GM21825 (cell line): ENCODE measurements at regions not wholly inside any gene's neighbourhood (a gene's known extent, or its start where the extent isn't known, plus 50 kb on each side); places are given as distances from the start of the nearest gene placed in this dataset.

Experiments
- ATAC-seq: cut with Tn5 transposase; IDR thresholded peaks from one replicate; pipeline ENCODE4 v1.9.1; 2021; ENCODE audit warnings: mild to moderate bottlenecking, moderate library complexity; ENCODE audit not compliant: unreplicated experiment

DNA sequence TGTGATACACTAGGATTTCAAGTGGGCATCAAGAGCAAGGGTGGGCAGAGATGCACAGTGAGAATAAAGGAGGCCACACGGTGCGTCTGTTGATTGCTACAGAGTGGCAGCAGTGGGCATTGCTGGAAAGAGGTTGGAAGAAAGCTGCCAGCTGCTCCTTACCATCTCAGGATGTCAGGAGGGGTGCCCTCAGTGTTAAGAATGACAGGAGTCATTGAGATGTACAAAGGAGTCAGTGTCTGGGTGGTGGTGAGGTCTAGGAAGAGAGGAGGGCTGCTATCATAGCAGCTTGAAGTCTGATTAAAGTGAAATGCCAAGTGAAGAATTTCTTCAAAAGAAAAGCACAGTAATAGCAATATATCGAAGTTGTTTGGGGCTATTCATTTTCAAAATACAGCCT, 992.7 kb downstream of the TTLL7 start:
- no peak for ATAC-seq

DNA sequence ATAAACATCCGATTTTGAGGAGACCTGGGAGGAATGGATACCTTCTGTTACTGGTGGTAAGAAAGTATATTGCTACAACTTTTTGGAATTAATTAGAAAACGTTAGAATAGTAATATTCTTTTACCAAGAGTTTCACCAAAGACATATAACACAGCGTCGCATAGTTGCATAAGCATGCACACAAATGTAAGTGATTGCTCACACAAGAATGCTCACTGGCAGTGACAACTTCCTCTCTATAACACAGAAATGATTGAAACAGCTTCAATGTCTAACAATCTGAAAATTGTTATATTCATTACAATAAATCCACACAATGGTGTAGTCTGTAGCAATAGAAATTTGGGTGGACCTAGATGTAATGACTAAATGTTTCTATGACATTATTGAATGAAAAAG, 998.6 kb downstream of the TTLL7 start:
- no peak for ATAC-seq

DNA sequence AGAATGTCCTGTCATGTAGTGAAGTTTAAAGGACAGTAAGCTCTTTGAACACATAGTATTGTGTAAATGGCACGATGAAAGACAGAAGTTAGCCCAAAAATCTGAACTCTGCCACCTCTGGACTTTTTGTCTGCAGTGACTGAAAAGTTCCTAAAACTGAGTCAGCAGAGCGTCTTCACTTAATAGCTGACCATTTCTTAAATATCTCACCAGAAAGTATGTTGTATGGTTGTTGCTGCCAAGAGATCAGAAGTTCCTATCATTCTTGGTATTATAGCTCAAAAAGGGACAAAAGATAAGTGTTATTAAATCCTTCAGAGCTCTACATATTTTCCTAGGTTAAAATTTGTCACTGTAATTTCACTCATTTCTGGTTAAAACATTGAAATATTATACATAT, 1003.0 kb downstream of the TTLL7 start:
- ATAC-seq = no peak

DNA sequence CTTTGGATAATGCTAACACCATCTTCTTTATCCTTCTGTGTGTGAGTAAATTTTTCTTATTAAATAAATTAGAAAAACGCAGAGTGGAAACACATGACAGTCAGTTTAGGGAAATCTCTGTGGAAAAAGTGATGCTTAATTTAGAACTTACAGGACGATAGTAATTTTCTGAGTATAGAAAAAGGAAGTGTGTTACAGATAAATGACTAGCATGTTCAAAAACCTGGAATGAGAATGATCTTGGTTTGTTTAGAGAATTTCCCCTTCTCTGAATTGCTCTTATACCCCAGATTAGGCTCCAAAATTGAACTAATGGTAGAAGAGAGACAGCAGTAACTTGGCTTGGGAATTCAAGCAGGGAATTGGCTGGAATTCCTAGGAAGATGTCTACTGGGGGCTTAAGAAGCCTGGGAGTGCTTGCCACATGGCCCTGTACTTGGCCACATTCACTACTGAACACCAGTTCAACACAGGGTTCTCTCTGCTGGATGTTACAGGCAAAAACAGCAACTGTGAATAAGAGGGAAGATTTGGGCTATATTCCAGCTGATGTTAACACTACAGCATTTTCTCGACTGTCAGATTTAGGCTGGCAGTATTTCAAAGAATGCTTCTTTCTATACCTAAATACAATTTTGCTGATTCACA, 1004.2 kb downstream of the TTLL7 start:
- ATAC-seq = no peak

DNA sequence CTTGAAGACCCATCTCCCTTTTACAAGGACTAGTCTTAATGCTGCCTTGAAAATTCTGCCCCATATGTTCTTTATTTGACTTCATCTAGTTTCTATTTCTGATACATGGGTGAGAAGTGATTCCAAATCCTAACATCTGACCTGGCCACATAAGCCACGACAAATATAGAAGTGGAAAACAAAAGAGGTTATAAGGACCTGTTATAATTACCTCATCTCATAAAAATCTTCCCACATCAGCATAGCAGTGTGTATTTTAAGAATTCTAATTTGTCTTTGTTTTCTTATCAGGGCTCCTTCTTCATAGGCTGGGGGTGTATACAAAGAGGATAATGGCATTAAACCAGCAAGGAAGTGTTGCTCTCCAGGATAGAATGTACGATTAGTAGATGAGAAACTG, 1007.4 kb downstream of the TTLL7 start:
- no peak for ATAC-seq

DNA sequence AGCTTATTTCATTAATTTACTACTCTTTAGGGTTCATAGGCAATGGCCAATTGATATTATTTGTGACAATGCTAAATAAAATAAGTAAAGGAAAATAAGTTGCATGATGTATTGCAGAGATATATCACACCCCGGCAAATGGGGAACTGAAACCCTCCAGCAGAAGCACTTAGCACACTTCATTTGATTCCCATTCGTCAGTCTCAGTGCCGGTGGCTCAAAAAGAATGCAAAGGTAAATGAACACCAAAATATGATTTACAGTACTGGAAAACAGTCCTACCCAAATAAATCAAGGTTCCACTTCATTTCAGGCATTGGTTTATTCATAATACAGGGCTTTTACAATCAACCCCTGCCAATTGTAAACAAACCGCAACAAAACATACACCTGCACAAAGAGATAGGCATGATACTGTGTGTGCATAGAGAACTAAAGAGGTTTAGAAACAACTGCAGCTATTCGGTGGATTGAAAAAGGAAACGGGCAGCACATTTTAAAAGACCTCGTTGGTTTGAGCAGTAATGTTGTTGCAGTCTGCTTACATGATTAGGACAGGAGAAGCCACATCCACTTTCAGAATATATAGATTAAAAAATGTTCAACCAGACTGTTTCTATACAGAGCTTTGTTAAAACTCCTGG, 1019.2 kb downstream of the TTLL7 start:
- ATAC-seq = peak; percentile 96

DNA sequence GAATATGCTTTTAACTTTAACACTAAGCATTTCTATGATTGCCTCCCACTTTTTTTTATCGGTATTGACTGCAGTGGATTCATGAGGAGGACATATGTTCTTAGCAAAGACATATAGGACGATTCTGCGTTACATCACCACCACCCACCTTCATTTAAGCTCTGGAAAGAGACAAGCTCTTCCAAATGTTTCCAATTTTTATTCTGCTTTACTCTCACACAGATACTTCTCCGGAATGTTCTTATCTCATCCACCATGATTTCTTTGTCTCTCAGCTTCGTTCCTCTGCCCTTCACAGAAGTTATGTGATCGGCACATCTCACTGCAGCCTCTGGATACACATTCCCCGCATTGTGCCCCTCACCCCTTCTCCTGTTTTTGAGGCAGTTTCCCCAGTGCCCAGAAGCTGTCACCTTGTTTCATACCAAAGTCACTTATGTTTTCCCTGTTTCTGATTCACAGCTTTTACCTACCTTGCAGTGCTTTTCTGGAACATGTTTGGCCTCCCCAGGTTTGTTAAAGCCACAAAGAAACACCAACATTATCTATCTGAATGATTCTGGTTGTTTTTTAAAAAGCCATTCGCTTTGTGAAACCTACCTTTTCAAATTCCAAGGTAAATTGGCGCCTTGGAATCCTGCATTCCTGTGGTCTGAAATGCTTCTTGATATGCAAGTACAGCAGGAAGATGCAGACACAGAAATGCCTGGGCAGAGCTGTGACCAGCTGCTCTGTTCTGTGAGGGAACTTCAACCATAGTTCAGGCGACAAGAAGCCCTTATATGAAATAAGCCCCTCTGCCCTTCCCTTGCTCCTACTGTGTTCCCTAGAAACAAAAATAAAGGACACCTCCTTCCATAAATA, 1020.2 kb downstream of the TTLL7 start:
- ATAC-seq = no peak

DNA sequence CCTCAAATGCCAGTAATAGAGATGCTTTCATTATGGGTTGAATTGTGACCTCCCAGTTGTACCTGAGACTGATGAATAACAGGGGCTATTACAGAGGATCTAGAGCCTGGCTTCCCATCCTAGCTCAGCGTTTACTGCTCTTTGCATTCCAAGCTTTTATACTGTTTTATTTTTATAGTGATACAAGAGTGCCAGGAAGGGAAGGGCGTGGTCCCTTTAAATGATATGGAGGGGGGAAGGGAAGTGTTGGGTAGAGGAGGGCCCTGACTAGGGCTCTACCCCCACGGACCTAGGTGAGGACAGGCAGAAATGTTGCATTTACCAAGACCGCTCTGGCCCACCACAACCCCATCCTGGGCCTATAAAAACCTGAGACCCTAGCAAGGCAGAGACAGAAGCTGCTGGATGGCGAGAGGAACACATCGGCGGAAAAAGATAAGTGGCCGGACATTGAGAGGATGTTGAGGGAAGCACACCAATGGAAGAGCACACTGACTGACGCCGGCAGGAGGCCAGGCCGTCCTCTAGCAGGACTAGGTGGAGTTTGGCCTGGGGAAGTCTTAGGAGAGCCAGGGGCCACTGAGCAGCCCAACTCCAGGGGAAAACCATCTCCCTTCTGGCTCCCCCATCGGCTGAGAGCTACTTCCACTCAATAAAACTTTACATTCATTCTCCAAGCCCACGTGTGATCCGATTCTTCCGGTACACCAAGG, 1025.9 kb downstream of the TTLL7 start:
- no peak for ATAC-seq

DNA sequence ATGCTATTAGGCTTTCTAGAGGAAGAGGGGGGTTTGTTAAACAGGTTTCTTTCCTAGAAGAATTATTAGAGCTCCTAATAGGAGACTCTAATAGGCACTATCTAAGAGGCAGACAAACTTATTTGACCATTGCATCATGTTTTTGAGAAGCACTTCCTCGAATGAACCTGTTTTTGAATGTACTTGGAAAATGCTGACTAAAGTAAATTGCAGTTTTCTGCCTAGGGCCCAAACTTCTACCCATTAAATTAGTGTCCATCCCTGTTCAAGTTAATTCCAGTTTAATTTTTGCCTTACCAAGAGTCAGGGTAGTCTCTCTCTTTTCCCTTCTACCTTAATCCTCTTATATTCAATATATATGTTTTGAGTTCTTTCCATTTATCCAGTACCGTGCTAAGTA, 1029.6 kb downstream of the TTLL7 start:
- ATAC-seq = no peak

DNA sequence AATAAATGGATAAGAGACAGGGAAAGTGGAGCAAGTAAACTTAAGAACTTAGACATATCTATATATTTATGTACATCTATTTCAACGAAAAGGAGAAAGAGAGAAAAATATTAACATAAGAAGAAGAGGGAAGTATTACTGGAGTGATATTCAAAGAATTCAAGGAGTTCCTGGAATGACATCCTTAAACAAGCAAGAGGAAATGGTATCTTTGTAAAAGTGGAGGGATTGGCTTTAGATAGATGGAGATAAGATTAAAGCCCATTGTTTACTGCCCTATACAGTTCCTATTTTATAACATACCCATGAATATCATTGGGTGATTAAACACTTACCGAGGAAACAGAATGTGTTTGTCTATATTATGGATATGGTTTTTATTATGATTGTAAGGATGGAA, 1036.3 kb downstream of the TTLL7 start:
- no peak for ATAC-seq

DNA sequence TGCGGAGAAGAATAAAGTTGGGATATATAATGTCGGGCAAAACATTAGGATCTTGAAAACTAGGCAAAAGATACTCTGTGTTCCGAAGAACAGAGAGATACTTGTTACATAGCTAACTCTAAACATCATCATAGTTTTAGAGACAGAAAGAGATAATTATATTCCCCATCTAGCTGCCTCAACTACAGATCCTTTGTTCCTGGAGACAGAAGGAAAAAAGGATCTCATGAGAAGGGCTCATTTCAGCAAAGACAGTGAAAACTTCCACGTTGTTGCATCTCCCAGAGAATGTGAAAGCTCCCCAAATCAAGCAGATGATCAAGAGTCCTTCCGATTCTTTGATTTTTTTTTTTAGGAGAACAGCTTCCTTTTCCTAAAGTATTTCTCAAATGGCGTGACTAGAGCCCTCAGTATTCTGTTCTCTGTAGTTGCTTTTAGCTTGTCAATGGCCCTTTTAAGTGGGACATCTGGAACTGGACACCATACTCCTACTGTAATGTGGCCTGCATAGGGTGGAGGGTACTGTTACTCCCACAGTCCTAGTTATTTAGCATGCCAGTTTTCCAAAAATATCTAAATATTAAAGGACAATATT, 1048.2 kb downstream of the TTLL7 start:
- ATAC-seq = no peak

DNA sequence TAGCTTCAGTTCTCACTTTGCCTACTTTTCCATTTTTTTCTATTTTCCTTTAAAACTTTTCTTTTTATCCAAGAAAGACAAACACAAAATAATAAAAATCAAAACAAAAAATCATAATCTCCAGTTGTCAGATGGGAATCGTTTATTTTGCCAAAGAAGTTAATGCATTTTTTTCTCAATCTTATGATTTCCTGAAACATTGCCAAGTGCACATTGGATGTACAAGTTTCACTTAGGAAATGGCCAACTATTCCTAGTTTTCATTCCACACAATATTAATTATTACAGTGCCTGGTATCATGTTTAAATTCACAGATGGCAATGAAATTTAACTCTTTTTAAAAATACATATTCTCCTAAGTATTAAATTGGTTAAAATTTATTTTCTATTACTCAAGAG, 1050.5 kb downstream of the TTLL7 start:
- no peak for ATAC-seq

DNA sequence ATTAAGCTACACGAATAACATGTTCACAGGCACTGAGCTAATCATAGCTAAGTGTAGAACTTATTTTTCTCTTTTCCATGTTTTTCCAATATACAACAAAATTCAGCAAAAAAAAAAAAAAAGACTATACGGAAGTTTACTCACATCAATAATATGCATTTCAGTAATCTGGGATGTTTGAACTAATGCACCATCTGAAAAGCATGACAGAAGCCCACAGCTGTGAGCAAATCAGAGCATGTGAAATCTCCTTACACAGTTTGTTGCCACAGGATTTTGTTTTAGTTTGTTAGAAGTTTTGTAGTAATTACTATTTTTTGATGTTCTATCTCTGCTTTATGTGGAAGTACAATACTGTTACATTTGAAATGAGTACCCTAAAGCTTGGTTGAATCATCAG, 1051.7 kb downstream of the TTLL7 start:
- no peak for ATAC-seq

DNA sequence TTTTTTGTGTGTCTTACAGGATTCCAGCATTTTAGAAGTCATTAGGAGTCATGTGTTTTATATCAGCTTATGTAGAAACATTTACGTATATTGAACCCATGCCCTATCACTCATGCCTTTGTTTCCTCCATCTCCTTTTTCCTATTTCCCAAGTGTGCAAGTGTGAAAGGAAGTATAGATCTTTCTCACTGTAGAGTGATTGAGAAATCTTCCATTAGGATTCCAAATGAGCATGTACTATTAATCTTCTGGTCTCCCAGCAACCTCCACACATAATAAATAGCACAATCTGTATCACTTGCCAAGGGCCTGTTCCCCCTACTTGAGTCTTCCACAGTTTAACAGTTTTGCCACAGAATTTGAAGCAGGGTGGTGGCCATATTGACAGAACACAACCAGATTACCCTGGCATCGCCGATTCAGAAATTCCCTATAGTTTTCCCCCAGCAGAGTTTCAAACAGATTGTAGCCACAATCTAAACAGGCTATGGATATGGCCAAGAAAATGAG, 1052.8 kb downstream of the TTLL7 start:
- no peak for ATAC-seq

DNA sequence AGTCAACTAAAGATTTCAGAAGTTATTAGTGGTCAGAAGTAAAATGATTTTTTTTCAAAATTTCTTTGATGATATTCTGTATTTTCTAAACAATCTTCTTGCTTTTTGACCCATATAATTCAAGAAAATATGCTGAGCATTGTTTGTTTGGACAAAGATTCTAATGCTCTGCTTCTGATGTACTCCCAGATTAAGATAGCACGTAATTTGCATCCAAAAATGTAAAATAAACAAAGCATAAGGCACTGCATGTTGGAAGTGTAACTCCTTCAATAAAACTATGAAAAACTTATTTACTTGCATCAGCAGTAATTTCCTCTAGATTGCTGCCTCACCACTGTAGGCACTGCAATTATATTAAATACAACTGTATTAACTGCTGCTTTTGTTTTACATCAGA, 1054.1 kb downstream of the TTLL7 start:
- no peak for ATAC-seq

DNA sequence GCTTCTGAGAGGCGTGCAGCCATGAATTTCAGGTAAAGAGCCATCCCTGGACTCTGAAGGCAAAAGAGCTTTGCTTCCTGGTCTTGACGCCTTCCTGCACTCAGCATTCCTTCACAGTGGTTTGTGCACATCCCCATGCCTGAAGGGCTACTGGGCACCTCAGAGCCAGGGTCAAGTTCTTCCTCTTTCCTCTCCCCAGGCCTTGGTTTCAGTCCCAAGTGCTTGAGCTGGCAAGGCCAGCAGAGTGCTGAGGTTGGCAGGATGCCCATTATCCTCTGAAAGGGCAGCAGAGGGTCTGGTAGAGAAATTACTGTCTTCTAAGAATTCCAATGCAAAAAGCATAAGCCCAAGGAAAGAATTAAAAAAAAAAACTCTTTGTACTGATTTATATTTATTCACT, 1064.9 kb downstream of the TTLL7 start:
- ATAC-seq = no peak

DNA sequence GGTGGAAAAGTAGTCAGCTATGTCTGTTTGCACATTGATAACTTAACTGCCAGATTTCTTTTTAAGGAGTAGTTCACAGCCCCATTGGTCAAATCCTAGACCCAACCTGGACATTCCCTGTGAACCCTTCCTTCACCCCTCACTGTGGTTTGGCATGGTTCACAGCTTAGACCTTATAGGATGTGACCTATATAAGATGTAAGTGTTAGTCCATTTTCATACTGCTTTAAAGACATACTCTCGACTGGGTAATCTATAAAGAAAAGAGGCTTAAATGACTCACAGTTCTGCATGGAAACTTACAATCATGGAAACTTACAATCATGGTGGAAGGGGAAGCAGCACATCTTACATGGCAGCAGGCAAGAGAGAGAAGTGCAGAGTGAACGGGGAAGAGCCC, 1066.2 kb downstream of the TTLL7 start:
- ATAC-seq = no peak

DNA sequence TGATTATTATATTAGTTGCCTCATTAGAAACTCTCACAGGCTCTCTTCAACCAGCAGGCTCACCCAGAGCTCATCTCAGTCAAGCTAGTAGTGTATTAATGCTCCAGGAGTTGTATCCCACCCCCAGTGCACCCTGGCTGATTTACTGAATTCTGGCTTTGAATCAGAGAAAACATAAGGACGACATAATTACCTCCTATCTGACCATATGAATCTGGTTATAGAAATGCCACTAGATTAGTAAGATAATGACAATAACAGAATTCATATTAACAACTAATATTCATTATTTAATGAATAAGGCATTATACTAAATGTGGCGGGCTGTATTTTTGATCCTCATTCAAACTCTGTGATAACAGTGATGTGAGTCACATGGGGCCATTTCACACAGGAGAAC, 1066.7 kb downstream of the TTLL7 start:
- no peak for ATAC-seq

DNA sequence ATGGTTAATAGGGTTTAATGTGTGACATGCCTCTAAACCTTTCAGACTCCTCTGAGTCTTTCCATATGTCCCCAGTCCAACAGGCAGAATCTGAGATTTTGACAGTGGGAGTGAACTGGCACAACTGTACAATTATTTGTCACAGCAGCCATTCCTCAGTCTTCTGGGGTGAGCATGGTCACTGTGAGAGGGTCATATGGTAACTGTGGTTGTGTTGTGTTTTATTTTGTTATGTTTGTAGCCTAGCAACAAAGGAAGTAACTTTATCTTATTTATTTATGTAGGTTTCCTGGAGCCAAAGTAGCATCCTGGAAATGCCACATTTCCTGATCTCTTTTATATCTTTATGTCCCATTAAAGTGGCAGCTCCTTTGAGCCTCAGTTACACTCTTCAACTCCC, 1067.9 kb downstream of the TTLL7 start:
- ATAC-seq = no peak

DNA sequence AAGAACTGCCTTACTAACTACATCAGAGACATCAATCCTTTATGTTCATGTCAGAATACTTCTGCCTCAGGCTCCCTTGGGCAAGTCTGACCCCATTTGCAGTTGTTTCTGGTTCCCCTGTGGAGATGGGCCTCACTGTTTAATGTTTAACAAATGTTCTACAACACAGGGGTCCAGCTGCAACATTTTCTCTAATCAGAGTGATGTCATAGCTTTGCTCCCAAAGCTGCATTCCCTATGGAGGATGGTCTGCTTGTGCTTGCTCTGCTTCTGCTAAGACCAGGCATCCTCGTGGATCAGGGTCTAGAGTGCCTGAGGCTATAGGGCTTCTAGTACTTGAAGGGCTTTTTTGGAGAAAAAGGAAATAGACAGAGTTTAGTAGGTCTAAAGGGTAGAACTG, 1071.2 kb downstream of the TTLL7 start:
- no peak for ATAC-seq

DNA sequence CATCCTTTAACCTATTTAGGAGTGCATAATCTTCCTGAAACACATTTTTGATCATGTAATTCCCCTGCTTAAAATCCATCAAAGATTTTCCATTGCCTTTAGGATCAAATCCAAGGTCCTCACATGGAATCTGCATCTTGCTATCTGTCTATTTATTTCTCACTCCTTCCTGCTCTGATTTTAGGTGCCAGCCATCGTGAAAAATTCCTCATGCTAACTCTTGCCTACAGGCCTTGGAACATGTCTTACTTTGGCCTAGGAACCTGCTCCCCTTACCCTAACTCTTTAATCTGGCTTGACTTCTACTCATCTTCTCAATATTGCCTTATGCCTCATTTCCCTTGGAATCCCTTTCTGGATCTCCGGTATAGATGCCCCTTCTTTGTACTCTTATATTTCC, 1074.3 kb downstream of the TTLL7 start:
- no peak for ATAC-seq
